GM12878 (cell line): ENCODE measurements at regions not wholly inside any gene's neighbourhood (a gene's known extent, or its start where the extent isn't known, plus 50 kb on each side); places are given as distances from the start of the nearest gene placed in this dataset.
"Not testable (repeated sequence)": the region's sequence is repeated elsewhere in the genome, so short reads cannot be mapped to it uniquely, and the experiment has no call there.

Experiments
- ATAC-seq: fragments of 200-7000 bp; cut with Tn5 transposase; 3 replicates; pipeline ENCODE4 v1.9.1; 2020; ENCODE audit warnings: mild to moderate bottlenecking, moderate library complexity
- BruUV-seq: library from RNA; stranded (reverse); fragments of 400-500 nt; replicated peaks from 2 replicates; lab custom pipeline; 2021; lab: Mats Ljungman, UMichigan
- CTCF ChIA-PET: fragments of 300-600 bp; sonication (Branson Sonifier 250); formaldehyde crosslinking; extraction: SDS; loops from one replicate; lab custom pipeline; 2021; ENCODE audit warnings: inconsistent platforms; lab: Yijun Ruan, JAX
- POLR2A ChIA-PET: fragments of 350-600 bp; formaldehyde crosslinking; extraction: SDS; loops from one replicate; lab custom pipeline; 2021; ENCODE audit warnings: inconsistent platforms; lab: Charles Lee
- RAD21 ChIA-PET: fragments of 300-600 bp; sonication (Branson Sonifier 250); formaldehyde crosslinking; loops from one replicate; lab custom pipeline; 2023; ENCODE audit warnings: antibody characterized with exemption; ENCODE audit not compliant: unreplicated experiment; lab: Charles Lee
- SMC1A ChIA-PET: fragments of 300-600 bp; sonication (Branson Sonifier 250); formaldehyde crosslinking; loops from one replicate; lab custom pipeline; 2023; ENCODE audit not compliant: unreplicated experiment, uncharacterized antibody; lab: Charles Lee
- DNase-seq: peaks from one replicate; pipeline ENCODE4 v3.0.0-alpha.2; 2011; ENCODE audit warnings: low read depth, low spot score
- FAIRE-seq: peaks from 3 replicates; lab custom pipeline; 2011; peaks lifted over from hg19 to GRCh38; lab: Jason Lieb, UNC
- H2AFZ ChIP-seq: 2 replicates; pipeline ENCODE4 v1.6.0; 2011; ENCODE audit warnings: low read depth, low read length, control low read depth; ENCODE audit not compliant: control insufficient read depth
- H3K27ac ChIP-seq: 2 replicates; pipeline ENCODE4 v1.5.1; 2011; ENCODE audit warnings: control low read depth; ENCODE audit not compliant: control insufficient read depth, insufficient read depth
- H3K27me3 ChIP-seq, 2 experiments: replicated peaks in 1 of 2; 2 replicates each; pipeline versions ENCODE4 v1.6.0 to v1.6.1; 2011; ENCODE audit warnings: low read length in 1 of 2; ENCODE audit not compliant: control insufficient read depth in 2 of 2, insufficient read depth in 2 of 2
- H3K36me3 ChIP-seq, 2 experiments: 2 replicates each; pipeline ENCODE4 v1.5.1; 2011; ENCODE audit warnings: low read length in 1 of 2; ENCODE audit not compliant: control insufficient read depth in 2 of 2, insufficient read depth in 2 of 2
- H3K4me1 ChIP-seq: 2 replicates; pipeline ENCODE4 v1.6.1; 2011; ENCODE audit warnings: mild to moderate bottlenecking, low read length, moderate library complexity, mixed read lengths; ENCODE audit not compliant: control insufficient read depth, insufficient read depth
- H3K4me2 ChIP-seq: 2 replicates; pipeline ENCODE4 v1.6.0; 2011; ENCODE audit warnings: control low read depth; ENCODE audit not compliant: control insufficient read depth, insufficient read depth
- H3K4me3 ChIP-seq: fragments of 200-600 bp; sonication (generic); 2 replicates; pipeline ENCODE4 v1.5.1; 2016
- H3K79me2 ChIP-seq: 2 replicates; pipeline ENCODE4 v1.6.0; 2011; ENCODE audit warnings: low read length; ENCODE audit not compliant: control insufficient read depth, insufficient read depth
- H3K9ac ChIP-seq: 2 replicates; pipeline ENCODE4 v1.8.0; 2011; ENCODE audit warnings: low read length, control low read depth, mixed read lengths; ENCODE audit not compliant: control insufficient read depth, insufficient read depth
- H3K9me3 ChIP-seq: replicated peaks from 3 replicates; pipeline ENCODE4 v1.5.1; 2011; ENCODE audit warnings: mild to moderate bottlenecking, low read length; ENCODE audit not compliant: control insufficient read depth, insufficient read depth
- H4K20me1 ChIP-seq: 2 replicates; pipeline ENCODE4 v1.6.0; 2011; ENCODE audit not compliant: control insufficient read depth, insufficient read depth
- WGBS: methylation state at CpG from one replicate; pipeline ENCODE4 v1.1.6; 2016; ENCODE audit warnings: low lambda C conversion rate; ENCODE audit not compliant: insufficient replicate concordance, insufficient coverage; ENCODE audit errors: missing lambda C conversion rate; 5-methylcytosine and 5-hydroxymethylcytosine counted together
- in situ Hi-C: fragments of 300-500 bp; cut with MboI; formaldehyde crosslinking; loops from 9 replicates; pipeline ENCODE4 v1.14.3; 2018; ENCODE audit warnings: mixed read lengths
- intact Hi-C: fragments of 100-400 bp; cut with micrococcal nuclease; formaldehyde crosslinking; loops from one replicate; pipeline ENCODE4 v1.14.2; 2022; ENCODE audit not compliant: unreplicated experiment

- H3K27me3 ChIP-seq, H3K9me3 ChIP-seq, RAD21 ChIA-PET, H3K4me1 ChIP-seq, CTCF ChIA-PET, ATAC-seq, H3K4me2 ChIP-seq, H3K36me3 ChIP-seq, SMC1A ChIA-PET, H3K9ac ChIP-seq, H3K27ac ChIP-seq, H4K20me1 ChIP-seq, intact Hi-C loops, H2AFZ ChIP-seq, H3K79me2 ChIP-seq, POLR2A ChIA-PET, H3K4me3 ChIP-seq, BruUV-seq, FAIRE-seq, DNase-seq, in situ Hi-C loops: not testable (repeated sequence)
- no CpG with 5 or more reads among the region's 6 CpGs for WGBS
Observed at GRCh38 chr5:176113673-176114335, 124.4 kb upstream of the SIMC1 start.

- intact Hi-C loops, CTCF ChIA-PET, FAIRE-seq, H3K4me3 ChIP-seq, H3K79me2 ChIP-seq, H3K9me3 ChIP-seq, H2AFZ ChIP-seq, SMC1A ChIA-PET, H4K20me1 ChIP-seq, H3K27me3 ChIP-seq, H3K9ac ChIP-seq, ATAC-seq, H3K4me1 ChIP-seq, H3K4me2 ChIP-seq, H3K36me3 ChIP-seq, BruUV-seq, DNase-seq, in situ Hi-C loops, POLR2A ChIA-PET, H3K27ac ChIP-seq, RAD21 ChIA-PET: not testable (repeated sequence)
- 6% methylated on average over 3 of the region's 7 CpGs for WGBS
Observed at GRCh38 chr5:176114825-176115224, 123.4 kb upstream of the SIMC1 start.

GRCh38 chr5:176117699-176118238 is 120.5 kb upstream of the SIMC1 start:
- ATAC-seq, H3K4me3 ChIP-seq, POLR2A ChIA-PET, H3K27me3 ChIP-seq, H3K79me2 ChIP-seq, DNase-seq, BruUV-seq, SMC1A ChIA-PET, CTCF ChIA-PET, FAIRE-seq, H3K36me3 ChIP-seq, H3K27ac ChIP-seq, intact Hi-C loops, H3K4me1 ChIP-seq, H3K9me3 ChIP-seq, H4K20me1 ChIP-seq, H3K9ac ChIP-seq, RAD21 ChIA-PET, H3K4me2 ChIP-seq, H2AFZ ChIP-seq, in situ Hi-C loops: not testable (repeated sequence)
- 5% methylated on average over 3 of the region's 8 CpGs for WGBS

GRCh38 chr5:176122361-176122760 is 115.9 kb upstream of the SIMC1 start:
- intact Hi-C loops, DNase-seq, ATAC-seq, CTCF ChIA-PET, FAIRE-seq, H4K20me1 ChIP-seq, H3K79me2 ChIP-seq, H3K36me3 ChIP-seq, H3K27me3 ChIP-seq, H3K4me1 ChIP-seq, in situ Hi-C loops, H2AFZ ChIP-seq, RAD21 ChIA-PET, BruUV-seq, H3K4me3 ChIP-seq, SMC1A ChIA-PET, H3K27ac ChIP-seq, POLR2A ChIA-PET, H3K4me2 ChIP-seq, H3K9ac ChIP-seq, H3K9me3 ChIP-seq: not testable (repeated sequence)
- 6% methylated on average over 2 of the region's 2 CpGs for WGBS
